Epithelial cell of prostate (primary cell): ENCODE measurements at regions not wholly inside any gene's neighbourhood (a gene's known extent, or its start where the extent isn't known, plus 50 kb on each side); places are given as distances from the start of the nearest gene placed in this dataset.
A peak's percentile ranks its signal among the peaks of the same experiment; 100 is the strongest.
"Not testable (repeated sequence)": the region's sequence is repeated elsewhere in the genome, so short reads cannot be mapped to it uniquely, and the experiment has no call there.

Experiments
- DNase-seq: peaks from one replicate; pipeline ENCODE4 v3.0.0-alpha.2; 2011; ENCODE audit warnings: low read depth, low spot score
- H3K27ac ChIP-seq: fragments of 450-650 bp; 2 replicates; pipeline ENCODE4 v1.5.1; 2017; ENCODE audit warnings: mild to moderate bottlenecking

- not testable (repeated sequence) for DNase-seq, H3K27ac ChIP-seq
Measured at GRCh38 chr9:63912451-63912850, 1372.6 kb downstream of the FOXD4L5 start.

GRCh38 chr9:63909076-63909475, 1375.9 kb downstream of the FOXD4L5 start:
- not testable (repeated sequence) for H3K27ac ChIP-seq, DNase-seq

GRCh38 chr9:63899637-63900190, 1385.3 kb downstream of the FOXD4L5 start:
- DNase-seq, result not testable (repeated sequence)

GRCh38 chr9:63881386-63881785, 1403.6 kb downstream of the FOXD4L5 start:
- not testable (repeated sequence) for DNase-seq, H3K27ac ChIP-seq

More at GRCh38 chr9:63899637-63900190, 1385.3 kb downstream of the FOXD4L5 start:
- H3K27ac ChIP-seq, result not testable (repeated sequence)

GRCh38 chr9:63876380-63876779, 1408.6 kb downstream of the FOXD4L5 start:
- DNase-seq, H3K27ac ChIP-seq: not testable (repeated sequence)

GRCh38 chr9:63859475-63860215, 1425.4 kb downstream of the FOXD4L5 start:
- peak overlapping the region; percentile 27 for H3K27ac ChIP-seq
- no peak for DNase-seq

GRCh38 chr9:63859090-63859474, 1425.9 kb downstream of the FOXD4L5 start:
- H3K27ac ChIP-seq, result peak overlapping the region; percentile 27
- DNase-seq, result not testable (repeated sequence)

GRCh38 chr9:63853140-63853751, 1431.8 kb downstream of the FOXD4L5 start:
- DNase-seq, H3K27ac ChIP-seq: not testable (repeated sequence)

- not testable (repeated sequence) for H3K27ac ChIP-seq, DNase-seq
Measured at GRCh38 chr9:63824804-63825203, 1460.2 kb downstream of the FOXD4L5 start.

GRCh38 chr9:63823375-63824201, 1461.4 kb downstream of the FOXD4L5 start:
- not testable (repeated sequence) for H3K27ac ChIP-seq, DNase-seq

GRCh38 chr9:63822615-63823374, 1462.2 kb downstream of the FOXD4L5 start:
- DNase-seq, result not testable (repeated sequence)

GRCh38 chr9:63821293-63821692, 1463.7 kb downstream of the FOXD4L5 start:
- not testable (repeated sequence) for H3K27ac ChIP-seq, DNase-seq

More at GRCh38 chr9:63822615-63823374, 1462.2 kb downstream of the FOXD4L5 start:
- not testable (repeated sequence) for H3K27ac ChIP-seq

- not testable (repeated sequence) for DNase-seq, H3K27ac ChIP-seq
Measured at GRCh38 chr9:63820882-63821281, 1464.1 kb downstream of the FOXD4L5 start.

GRCh38 chr9:63820383-63820782, 1464.6 kb downstream of the FOXD4L5 start:
- not testable (repeated sequence) for H3K27ac ChIP-seq, DNase-seq

- peak overlapping the region; percentile 38 for H3K27ac ChIP-seq
- no peak for DNase-seq
Measured at GRCh38 chr9:63817622-63818518, 1467.1 kb downstream of the FOXD4L5 start.

- H3K27ac ChIP-seq, result no peak overlapping the region
- DNase-seq, result peak; percentile 85
Measured at GRCh38 chr9:63816751-63817621, 1468.0 kb downstream of the FOXD4L5 start.

- not testable (repeated sequence) for H3K27ac ChIP-seq, DNase-seq
Measured at GRCh38 chr9:63814970-63815669, 1469.9 kb downstream of the FOXD4L5 start.
